Fibroblast of lung (primary cell): ENCODE measurements at regions not wholly inside any gene's neighbourhood (a gene's known extent, or its start where the extent isn't known, plus 50 kb on each side); places are given as distances from the start of the nearest gene placed in this dataset.

Source experiments
- CTCF ChIP-seq, 2 donors: IDR thresholded peaks in 1 of 2; conservative IDR thresholded peaks in 1 of 2; 1 replicate in 1 of 2; 2 replicates in 1 of 2; pipeline ENCODE4 v1.5.1; 2011 to 2012; ENCODE audit warnings: low read length in 2 of 2, control low read depth in 1 of 2, inconsistent platforms in 1 of 2, low read depth in 1 of 2, mild to moderate bottlenecking in 1 of 2
- EZH2 ChIP-seq: IDR thresholded peaks from 2 replicates; pipeline ENCODE4 v1.5.1; 2012; ENCODE audit warnings: low read length, control low read depth, mild to moderate bottlenecking; ENCODE audit errors: missing control alignments

- TF ChIP-seq EZH2 (no peak), CTCF (conservative IDR thresholded peaks at IDR 0.05 in 1 of 2, IDR thresholded peaks at IDR 0.05 in 1 of 2; ENCODE audit: low read depth in 1 of 2, low read length in 2 of 2) (no peak)
Measured at GRCh38 chr2:207225773-207226172, 60.0 kb upstream of the KLF7 start.
